GM20000 (cell line): ENCODE measurements at regions not wholly inside any gene's neighbourhood (a gene's known extent, or its start where the extent isn't known, plus 50 kb on each side); places are given as distances from the start of the nearest gene placed in this dataset.
"Not testable (repeated sequence)": the region's sequence is repeated elsewhere in the genome, so short reads cannot be mapped to it uniquely, and the experiment has no call there.

Source experiments
- DNase-seq: peaks from one replicate; pipeline ENCODE4 v3.0.0; 2012; ENCODE audit warnings: low spot score

DNA sequence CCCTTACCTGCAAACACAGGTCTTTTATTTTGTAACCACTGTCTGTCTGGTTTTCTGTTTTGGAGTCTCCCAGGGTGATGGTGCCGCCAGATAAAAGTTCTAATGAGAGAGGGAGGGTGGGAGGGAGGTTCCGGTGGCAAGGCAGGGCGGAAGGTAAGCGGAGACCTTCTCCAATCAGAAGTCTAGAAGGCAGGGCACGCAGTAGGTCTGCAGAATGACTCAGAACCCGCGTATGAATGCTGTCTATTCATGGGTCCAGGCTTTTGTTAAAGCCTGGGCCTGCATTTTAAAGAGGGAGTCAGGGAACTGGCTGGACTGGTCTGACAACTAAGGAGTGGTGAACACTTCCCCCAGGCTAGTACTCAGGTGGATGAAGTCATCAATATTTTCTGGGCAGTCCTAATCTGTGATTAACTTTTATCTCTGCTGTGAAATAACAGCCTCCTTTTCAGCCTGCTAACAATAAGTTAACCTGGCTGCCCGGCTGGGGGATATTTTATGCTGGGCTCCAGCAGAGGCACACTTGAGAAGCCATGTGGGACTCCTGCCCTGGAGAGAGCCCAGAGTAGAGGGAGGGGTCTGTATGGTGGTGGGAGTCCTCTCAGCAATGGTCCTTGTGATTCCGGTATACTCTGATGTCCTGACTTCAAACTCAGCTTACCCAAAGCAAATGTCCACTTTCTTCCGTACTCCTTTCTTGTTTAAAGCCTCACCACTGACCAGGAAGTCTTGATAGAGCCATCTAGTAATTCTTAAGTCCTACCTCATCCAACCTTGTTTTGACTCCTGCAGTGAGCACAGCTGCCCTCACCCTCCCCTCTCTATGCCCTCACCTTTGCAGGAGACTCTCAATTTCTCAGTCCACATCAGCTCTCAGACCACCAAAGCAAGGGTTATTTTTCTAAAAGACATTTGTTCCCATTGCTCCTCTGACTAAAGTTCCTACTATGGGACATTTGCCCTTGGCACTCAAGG, 85.3 kb upstream of the PLGLB2 start:
- not testable (repeated sequence) for DNase-seq

DNA sequence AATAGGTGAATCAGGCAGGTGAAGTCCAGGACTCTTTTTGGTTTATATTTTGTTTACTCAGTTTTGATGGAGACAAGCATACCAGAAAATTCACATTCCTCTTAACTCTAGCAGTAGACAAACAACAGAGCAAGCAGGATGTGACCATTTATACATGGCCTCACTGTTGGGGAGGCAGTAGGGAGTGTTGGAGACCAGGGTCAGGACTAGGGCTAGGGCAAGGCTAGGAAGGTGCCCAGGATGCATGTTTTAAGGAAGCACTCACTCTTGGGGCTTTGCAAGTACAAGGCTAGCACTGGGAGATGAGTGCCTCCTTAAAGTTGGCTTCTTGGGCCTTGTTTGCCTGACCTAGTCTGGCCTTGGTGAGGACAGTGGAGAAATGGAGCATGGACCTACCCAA, 84.5 kb upstream of the PLGLB2 start:
- not testable (repeated sequence) for DNase-seq

DNA sequence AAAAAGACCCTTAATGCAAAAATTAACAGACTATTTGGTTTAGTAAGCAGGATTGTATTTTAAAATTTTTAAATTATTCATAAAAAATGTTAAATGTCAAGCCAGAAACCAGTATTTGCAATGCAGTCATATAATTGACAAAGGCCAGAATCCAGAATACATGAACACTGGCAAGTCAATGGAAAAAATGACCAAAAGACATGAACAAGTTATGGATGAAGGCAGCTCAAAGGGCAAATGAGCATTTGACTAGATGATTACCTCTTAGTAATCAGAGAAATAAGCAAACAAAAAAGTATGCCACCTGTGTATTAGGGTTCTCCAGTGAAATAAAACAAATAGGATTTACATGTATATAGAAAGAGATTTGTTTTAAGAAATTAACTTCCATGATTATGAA, 80.9 kb upstream of the PLGLB2 start:
- not testable (repeated sequence) for DNase-seq

DNA sequence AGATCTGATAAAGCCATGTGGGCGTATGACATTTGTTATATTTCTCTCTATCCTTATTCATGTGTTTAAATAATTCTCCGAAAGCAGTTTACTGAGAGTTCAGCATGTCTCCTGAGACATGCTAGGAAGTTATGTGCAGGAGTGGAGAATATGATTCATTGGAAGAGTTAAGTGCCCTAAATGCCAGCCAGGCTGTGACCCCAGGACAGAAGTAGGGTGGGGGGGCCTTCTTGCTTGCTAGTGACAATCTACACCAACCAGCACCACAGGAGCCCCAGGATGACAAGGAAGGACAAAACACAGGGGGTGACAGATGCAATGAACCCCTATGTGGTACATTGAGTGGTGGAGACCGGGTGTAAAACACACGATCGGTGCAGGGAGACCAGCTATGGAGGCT, 79.5 kb upstream of the PLGLB2 start:
- DNase-seq = not testable (repeated sequence)

DNA sequence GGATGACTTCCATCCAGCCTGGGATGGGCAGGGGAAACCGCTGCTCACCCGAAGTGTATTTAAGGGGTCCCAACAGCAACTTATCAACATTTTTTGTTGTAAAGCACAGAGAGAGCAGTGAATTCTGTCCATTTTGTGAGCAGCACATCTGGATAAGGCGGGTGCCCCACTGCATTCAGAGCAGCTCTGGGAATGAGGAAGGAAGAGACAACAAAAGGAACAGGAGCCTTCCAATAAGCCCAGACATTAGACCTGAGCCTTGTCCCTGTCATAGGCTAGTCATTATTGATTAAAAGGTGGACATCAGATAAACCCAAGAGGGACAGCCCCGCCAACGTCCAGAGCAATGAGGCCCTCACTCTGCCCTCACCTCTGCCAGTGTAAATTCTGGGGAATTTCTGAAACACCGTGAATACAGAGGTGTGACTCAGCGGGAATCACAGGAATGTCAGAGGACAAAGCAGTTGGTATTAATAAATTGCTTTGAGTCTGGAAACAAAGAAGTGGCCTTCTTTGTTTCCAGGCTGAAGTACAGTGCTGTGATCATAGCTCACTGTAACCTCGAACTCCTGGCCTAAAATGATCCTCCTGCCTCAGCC, 78.2 kb upstream of the PLGLB2 start:
- not testable (repeated sequence) for DNase-seq

DNA sequence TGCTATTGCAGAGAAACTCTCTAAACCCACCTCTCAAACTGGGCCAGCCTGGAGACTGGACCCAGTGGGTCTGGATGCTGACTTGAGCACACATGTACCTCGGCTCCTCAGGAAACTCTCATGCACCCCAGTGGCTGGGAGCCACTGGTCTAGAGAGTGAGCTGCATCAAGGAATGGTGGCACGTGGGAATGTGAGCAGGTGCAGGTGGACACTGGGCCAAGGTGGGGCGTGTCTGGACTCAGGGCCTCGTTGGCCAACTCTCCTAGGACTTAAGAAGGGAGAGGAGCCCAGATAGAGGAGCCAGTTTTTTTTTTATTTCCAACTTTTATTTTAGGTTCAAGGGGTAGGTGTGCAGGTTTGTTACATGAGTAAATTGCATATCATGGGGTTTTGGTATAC, 75.5 kb upstream of the PLGLB2 start:
- DNase-seq = not testable (repeated sequence)

DNA sequence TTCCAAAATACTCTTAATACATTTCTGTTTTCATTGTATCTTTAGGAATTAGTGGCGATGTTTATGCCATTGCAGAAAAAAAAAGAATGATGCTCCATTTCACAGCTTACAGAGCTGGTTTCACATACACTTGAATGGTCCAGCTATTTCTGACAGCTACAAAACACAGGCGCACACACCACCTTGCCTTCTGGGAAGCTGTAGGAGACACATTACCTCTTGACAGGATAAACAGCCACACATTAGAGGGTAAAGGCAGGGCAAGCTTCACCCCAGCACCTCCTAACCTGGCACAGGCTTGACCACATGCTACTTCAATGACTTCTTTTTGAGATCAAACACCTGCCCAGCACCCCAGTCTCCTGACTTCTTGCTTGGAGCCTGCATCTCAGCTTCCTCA, 73.2 kb upstream of the PLGLB2 start:
- not testable (repeated sequence) for DNase-seq

DNA sequence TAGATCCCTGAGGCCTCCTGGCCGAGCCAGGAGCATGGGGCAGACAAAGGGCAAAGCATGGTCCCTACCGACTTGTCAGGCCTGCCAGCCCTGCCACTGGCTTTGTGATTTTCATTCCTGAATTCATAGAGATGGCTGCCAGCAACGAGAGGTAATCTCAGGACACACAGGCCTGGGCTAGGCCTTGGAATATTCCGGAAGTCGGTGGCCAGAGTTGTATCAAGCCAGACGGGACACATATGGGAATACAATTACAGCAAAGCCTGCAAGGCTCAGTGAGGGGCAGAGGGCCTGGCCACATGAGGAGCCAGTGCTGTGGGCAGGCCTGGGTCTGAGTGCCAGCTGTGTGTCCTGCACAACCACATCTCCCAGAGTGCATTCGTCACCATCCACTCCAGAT, 72.4 kb upstream of the PLGLB2 start:
- DNase-seq = not testable (repeated sequence)

DNA sequence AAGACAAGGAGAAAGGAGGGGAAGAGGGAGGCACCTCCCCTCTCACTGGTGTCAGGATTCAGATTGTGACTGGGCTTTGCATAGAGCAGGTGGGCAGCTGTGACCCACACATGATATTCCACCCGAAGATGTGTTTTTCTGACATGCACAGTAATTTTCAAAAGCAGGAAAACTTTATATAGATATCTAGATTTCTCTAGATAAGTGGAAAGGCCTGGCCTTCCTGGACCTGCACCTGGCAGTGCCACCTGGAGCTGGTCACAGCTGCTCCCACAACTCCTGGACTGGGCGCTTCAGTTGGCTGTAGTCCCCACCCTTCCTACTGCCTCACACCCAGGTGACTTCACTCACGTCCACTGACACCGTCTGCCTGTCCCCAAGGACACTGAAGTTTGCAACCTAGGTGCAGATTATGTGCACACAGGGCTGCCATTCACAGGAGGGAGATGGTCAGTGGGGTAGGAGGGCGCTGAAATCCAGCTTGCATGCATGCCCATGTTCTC, 70.4 kb upstream of the PLGLB2 start:
- DNase-seq = not testable (repeated sequence)

DNA sequence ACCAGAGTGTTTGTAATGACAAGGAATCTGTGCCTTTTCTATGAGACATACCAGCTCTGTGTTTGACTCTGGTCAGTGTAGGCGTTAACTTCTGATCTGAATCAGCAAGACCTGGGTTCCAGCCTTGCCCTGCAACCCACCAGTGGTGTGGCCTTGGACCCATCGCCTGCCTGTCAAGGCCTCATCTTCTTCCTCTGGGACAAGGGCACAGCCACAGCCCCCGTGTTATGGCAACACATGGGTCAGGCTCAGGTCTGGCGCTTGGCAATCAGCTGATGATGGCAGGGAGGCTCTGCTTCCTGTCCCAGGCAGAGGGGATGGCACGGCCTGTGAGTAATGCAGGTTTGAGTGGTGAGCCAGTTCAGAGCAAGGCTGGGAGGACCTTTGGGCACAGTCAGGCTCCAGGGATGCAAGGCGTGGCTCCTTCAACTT, 69.1 kb upstream of the PLGLB2 start:
- DNase-seq = not testable (repeated sequence)

DNA sequence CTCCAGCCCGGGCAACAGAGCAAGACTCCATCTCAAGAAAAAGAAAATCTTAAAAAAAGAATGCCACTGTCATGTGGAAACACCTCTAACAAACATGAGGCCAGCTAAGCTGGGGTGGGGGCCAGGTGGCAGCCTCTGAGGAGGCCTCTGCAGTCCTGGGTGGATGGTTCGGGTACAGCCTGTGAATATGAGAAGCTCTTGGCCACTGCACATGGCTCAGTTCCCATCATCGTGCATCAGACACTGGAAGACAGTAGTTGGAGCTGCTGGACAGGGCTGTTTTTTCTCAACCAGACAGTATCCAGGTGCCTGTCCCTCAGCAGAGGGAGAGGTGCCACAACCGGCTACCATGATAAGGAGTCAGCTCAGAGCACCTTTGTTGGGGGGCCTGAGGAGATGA, 67.9 kb upstream of the PLGLB2 start:
- DNase-seq = not testable (repeated sequence)

DNA sequence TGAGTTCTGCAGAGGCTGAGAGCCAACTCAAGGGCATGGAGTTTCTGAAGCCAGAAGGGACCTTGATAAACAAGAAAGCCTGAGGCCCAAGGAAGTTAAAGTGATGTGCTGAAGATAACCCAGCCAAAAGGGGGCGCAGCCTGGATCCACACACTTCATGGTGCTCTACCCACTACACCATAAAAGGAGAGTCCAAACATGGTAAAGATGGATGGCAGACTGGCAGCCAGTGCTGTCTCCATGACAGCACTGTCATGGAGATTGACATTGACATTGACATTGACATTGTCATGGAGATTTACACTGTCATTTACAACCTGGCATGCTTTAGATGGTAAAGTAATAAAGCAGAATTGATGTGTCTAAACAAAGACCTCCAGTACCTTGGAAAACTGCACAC, 67.2 kb upstream of the PLGLB2 start:
- not testable (repeated sequence) for DNase-seq

DNA sequence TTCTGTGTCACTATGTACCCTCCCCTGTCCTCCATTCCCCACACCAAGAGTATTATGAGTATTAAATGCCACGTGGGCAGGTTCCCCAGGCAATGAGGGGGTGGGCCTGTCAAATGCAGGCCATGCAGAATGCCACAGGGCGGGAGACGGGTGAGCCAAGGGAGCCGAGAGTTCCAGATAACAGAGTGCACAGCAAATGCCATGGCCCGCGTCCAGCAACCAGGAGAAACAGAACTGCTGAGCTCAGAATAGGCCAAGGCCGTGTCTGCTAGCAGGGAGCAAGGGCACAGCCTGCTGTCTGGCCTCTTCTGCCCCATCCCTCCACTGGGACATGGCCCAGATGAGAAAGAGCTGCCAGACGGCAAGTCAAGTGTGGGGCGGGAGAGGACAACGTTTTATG, 64.4 kb upstream of the PLGLB2 start:
- not testable (repeated sequence) for DNase-seq

DNA sequence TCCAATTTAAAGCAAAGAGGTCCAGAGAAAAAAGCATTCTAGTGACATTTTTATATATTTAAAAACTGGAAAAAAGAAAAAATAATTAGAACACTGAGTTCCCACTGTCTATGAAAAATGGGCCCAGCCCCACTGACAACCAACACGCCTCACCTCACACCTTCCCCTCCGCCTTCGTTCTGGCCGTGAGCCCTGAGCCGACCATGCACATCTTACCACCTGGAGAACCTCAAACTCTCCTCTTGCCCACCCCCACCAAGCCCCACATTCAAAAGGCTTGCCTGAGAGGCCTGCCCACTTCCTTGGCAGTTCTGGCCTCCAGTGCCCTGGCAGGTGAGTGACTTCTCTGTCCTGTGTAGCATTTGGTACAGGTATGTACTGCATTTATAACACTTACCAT, 63.9 kb upstream of the PLGLB2 start:
- not testable (repeated sequence) for DNase-seq

DNA sequence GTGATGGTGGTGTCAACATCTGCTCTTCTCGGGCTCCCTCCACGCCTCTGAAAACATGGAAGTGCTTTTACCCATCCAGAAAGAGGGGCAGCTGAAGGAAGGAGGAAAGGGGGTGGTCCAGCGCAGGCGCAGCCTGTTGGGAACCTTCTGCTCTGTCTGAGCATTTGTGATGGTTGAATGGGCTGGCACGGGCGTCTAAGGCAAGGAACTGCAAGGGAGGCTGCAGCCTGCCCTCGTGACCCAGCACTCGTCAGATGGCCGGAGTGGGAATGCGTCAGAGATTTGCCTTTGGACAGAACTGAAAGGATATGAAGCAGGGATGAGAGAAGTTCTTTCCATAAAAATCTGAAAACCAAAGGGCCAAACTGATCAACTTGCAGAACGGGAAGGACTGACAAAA, 62.3 kb upstream of the PLGLB2 start:
- DNase-seq = not testable (repeated sequence)

DNA sequence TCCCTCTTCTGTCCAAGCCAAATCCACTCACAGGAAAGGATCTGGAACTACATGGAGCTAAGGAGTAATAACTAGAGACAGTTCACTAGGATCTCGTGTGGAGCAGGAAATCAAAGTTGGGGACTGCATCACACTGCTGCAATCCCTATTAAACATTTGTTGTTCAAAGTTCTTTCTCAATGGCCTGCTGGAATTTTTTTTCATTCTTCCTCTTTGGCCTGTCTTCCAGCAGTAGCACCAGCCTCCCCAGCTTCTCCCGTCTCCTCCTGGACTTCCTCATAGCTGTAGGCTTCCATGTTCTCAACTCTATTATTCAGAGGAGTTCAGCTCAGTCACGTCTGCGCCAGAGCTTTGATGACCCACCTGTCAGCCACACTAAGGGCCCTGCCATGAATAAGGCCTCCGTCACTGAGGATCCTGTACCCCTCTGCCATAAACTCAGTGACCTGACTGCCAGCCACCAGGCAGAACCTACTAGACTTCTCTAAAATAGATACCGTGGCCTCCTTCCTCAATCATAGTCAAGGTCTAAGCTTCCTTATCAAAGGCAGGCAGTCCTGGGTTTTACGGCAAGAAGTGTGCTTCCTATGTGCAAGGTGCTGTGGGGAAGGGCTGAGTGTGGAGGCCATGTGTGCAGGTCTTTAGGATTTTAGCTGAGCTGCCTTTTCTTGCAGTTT, 60.9 kb upstream of the PLGLB2 start:
- not testable (repeated sequence) for DNase-seq

DNA sequence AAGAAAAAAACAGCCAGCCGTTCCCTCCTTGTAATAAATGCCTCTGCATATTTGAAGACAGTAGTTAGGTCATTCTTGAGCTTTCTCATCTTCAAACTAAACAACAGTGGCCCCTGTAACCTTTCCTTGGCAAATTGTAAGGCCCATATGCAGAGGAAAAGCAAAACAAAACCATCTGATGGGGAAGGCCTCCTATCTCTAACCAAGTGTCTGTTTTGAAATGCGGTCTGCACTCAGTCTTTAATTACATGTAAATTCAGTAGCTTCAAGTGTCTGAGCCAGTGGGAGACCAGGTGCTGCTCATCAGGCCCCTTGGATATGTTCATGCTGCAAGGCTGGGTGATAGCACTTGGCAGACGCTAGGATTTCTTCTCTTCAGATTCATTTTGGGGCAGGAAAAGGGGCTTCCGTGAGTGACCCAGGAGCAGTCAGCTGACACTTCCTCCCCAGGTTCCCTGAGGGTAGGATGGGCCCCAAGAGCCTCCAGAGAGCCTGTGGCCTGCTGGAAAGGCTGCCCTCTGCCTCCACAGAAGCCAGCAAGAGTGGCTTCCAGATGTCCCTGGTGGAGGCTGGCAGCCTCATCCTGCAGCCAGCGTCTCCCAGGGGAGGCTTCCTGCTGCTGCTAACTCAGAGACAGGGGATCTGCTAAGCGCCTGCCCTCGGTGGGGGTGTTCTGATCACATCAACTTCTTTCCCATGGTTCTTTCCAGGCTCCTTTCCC, 60.2 kb upstream of the PLGLB2 start:
- DNase-seq = not testable (repeated sequence)

DNA sequence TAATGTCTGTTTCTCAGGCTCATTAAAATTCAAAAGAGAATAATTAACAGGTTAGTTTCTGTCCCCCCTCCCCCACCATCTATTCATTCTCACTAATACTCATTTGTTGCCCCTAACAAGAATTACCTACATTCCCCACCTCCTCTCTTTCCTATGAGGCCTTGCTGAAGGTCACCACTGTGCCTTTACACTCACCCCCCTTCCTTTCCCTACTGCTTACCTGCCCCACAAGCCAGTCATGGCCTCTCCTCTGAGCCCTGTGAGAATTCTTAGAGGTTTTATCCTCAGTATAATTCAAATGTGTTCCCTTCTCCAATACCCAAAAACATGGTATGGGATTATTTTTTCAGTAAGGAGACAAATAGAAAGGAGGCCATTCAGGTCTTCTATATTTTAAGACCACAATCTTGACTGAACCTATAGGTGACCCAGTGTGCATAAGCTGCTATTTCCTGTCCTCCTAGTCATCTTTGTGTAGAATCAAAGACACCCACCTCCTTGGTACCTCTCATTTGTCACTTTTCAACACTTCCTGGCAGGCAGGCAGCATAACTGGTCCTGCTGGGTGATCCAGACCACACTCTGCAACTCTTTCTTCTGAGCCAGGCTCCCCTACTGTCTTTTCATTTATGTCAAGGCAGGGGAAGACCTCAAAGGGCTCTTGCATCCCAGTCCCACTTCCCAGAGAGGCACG, 55.8 kb upstream of the PLGLB2 start:
- not testable (repeated sequence) for DNase-seq

DNA sequence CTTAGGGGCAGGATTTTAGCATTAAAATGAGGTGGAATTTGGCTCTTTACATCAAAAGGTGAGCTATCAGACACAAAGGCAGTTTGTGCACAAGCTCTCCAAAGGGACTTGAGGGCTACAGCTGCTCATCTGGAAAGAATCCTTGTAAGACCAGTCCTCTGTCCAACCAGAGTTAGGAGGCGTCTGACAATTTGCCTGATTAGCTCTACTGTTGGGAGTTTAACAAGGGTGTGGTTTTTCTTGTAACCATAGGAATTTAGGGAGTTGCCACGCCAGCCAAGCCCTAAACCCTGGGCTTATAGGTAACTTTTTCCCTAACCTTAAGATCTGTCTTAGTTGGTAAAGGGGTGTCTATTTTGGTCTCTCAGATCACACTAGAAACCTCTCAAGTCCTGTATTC, 55.0 kb upstream of the PLGLB2 start:
- DNase-seq = not testable (repeated sequence)

DNA sequence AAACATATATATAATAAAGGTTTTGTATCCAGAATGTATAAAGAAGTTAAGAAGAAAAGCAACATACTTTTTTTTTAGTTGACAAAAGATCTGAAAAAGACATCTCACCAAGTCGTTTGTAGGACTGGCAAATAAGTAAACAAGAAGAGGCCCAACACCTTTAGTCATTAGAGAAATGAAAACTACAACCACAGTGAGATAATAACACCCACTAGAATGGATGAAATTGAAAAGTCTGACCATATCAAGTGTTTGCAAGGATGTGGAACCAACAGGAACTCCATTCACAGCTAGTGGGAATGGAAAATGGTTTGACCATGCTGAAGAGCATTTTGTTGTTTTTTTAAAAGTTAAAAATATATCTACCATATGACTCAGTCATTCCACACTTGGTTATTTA, 54.0 kb upstream of the PLGLB2 start:
- not testable (repeated sequence) for DNase-seq
